ENCODE measurements at regions not wholly inside any gene's neighbourhood (a gene's known extent, or its start where the extent isn't known, plus 50 kb on each side); places are given as distances from the start of the nearest gene placed in this dataset.

GRCh38 chr3:110390372-110390771 is 681.2 kb upstream of the NECTIN3 start:
- Histone ChIP-seq H3K9me3 (replicated peaks; ENCODE audit: control insufficient read depth, low read depth, low read length) (no peaks in the 10 kb centered on the region), H3K4me3 (ENCODE audit: low read length) (no peak overlapping the region), H3K27ac (ENCODE audit: low read length) (no peak overlapping the region), H3K4me1 (ENCODE audit: control insufficient read depth, insufficient read depth, low read length) (no peaks in the 10 kb centered on the region), H3K27me3 (ENCODE audit: control insufficient read depth, insufficient read depth, low read length) (no peaks in the 10 kb centered on the region), H3K36me3 (ENCODE audit: control insufficient read depth, insufficient read depth, low read length) (no peaks in the 10 kb centered on the region)
- no peak for DNase-seq

GRCh38 chr3:110391042-110391441 is 680.6 kb upstream of the NECTIN3 start:
- Histone ChIP-seq H3K4me3 (ENCODE audit: low read length) (no peak overlapping the region), H3K27me3 (ENCODE audit: control insufficient read depth, insufficient read depth, low read length) (no peaks in the 10 kb centered on the region), H3K36me3 (ENCODE audit: control insufficient read depth, insufficient read depth, low read length) (no peaks in the 10 kb centered on the region), H3K9me3 (replicated peaks; ENCODE audit: control insufficient read depth, low read depth, low read length) (no peaks in the 10 kb centered on the region), H3K27ac (ENCODE audit: low read length) (no peak overlapping the region), H3K4me1 (ENCODE audit: control insufficient read depth, insufficient read depth, low read length) (no peaks in the 10 kb centered on the region)
- no peak for DNase-seq
- WGBS (ENCODE audit: insufficient coverage) = 50% methylated on average over 2 of the region's 3 CpGs

GRCh38 chr3:110391640-110392395 is 679.8 kb upstream of the NECTIN3 start:
- Histone ChIP-seq H3K27me3 (ENCODE audit: control insufficient read depth, insufficient read depth, low read length) (no peaks in the 10 kb centered on the region), H3K27ac (ENCODE audit: low read length) (no peak overlapping the region), H3K4me3 (ENCODE audit: low read length) (no peak overlapping the region), H3K4me1 (ENCODE audit: control insufficient read depth, insufficient read depth, low read length) (no peaks in the 10 kb centered on the region), H3K9me3 (replicated peaks; ENCODE audit: control insufficient read depth, low read depth, low read length) (no peaks in the 10 kb centered on the region), H3K36me3 (ENCODE audit: control insufficient read depth, insufficient read depth, low read length) (no peaks in the 10 kb centered on the region)
- 61% methylated on average over 2 of the region's 7 CpGs for WGBS (ENCODE audit: insufficient coverage)
- no peak for DNase-seq

GRCh38 chr3:110393941-110394340 is 677.7 kb upstream of the NECTIN3 start:
- WGBS (ENCODE audit: insufficient coverage) = no CpG with 5 or more reads among the region's 2 CpGs
- Histone ChIP-seq H3K27me3 (ENCODE audit: control insufficient read depth, insufficient read depth, low read length) (no peaks in the 10 kb centered on the region), H3K9me3 (replicated peaks; ENCODE audit: control insufficient read depth, low read depth, low read length) (no peaks in the 10 kb centered on the region), H3K27ac (ENCODE audit: low read length) (no peak overlapping the region), H3K36me3 (ENCODE audit: control insufficient read depth, insufficient read depth, low read length) (no peaks in the 10 kb centered on the region), H3K4me1 (ENCODE audit: control insufficient read depth, insufficient read depth, low read length) (no peaks in the 10 kb centered on the region), H3K4me3 (ENCODE audit: low read length) (no peak overlapping the region)
- peak; percentile 71 for DNase-seq

- Histone ChIP-seq H3K4me1 (ENCODE audit: control insufficient read depth, insufficient read depth, low read length) (no peaks in the 10 kb centered on the region), H3K27ac (ENCODE audit: low read length) (no peak overlapping the region), H3K9me3 (replicated peaks; ENCODE audit: control insufficient read depth, low read depth, low read length) (no peaks in the 10 kb centered on the region), H3K27me3 (ENCODE audit: control insufficient read depth, insufficient read depth, low read length) (no peaks in the 10 kb centered on the region), H3K4me3 (ENCODE audit: low read length) (no peak overlapping the region), H3K36me3 (ENCODE audit: control insufficient read depth, insufficient read depth, low read length) (no peaks in the 10 kb centered on the region)
- DNase-seq = peak; percentile 10
- WGBS (ENCODE audit: insufficient coverage) = no CpG with 5 or more reads among the region's 1 CpG
Measured at GRCh38 chr3:110397115-110397514, 674.5 kb upstream of the NECTIN3 start.

- Histone ChIP-seq H3K4me1 (ENCODE audit: control insufficient read depth, insufficient read depth, low read length) (no peaks in the 10 kb centered on the region), H3K27ac (ENCODE audit: low read length) (no peak overlapping the region), H3K36me3 (ENCODE audit: control insufficient read depth, insufficient read depth, low read length) (no peaks in the 10 kb centered on the region), H3K27me3 (ENCODE audit: control insufficient read depth, insufficient read depth, low read length) (no peaks in the 10 kb centered on the region), H3K4me3 (ENCODE audit: low read length) (no peak overlapping the region), H3K9me3 (replicated peaks; ENCODE audit: control insufficient read depth, low read depth, low read length) (no peaks in the 10 kb centered on the region)
- DNase-seq = no peak
- no CpG with 5 or more reads among the region's 2 CpGs for WGBS (ENCODE audit: insufficient coverage)
Measured at GRCh38 chr3:110400315-110400714, 671.3 kb upstream of the NECTIN3 start.

- Histone ChIP-seq H3K36me3 (ENCODE audit: control insufficient read depth, insufficient read depth, low read length) (no peaks in the 10 kb centered on the region), H3K4me1 (ENCODE audit: control insufficient read depth, insufficient read depth, low read length) (no peaks in the 10 kb centered on the region), H3K27me3 (ENCODE audit: control insufficient read depth, insufficient read depth, low read length) (no peaks in the 10 kb centered on the region), H3K27ac (ENCODE audit: low read length) (no peak overlapping the region), H3K4me3 (ENCODE audit: low read length) (no peak overlapping the region), H3K9me3 (replicated peaks; ENCODE audit: control insufficient read depth, low read depth, low read length) (no peaks in the 10 kb centered on the region)
- peak; percentile 57 for DNase-seq
- WGBS (ENCODE audit: insufficient coverage) = no CpG with 5 or more reads among the region's 1 CpG
Measured at GRCh38 chr3:110405830-110406585, 665.6 kb upstream of the NECTIN3 start.

- 100% methylated on average over 1 of the region's 3 CpGs for WGBS (ENCODE audit: insufficient coverage)
- no peak for DNase-seq
- no peaks in the 10 kb centered on the region for H3K9me3 ChIP-seq (replicated peaks; ENCODE audit: control insufficient read depth, low read depth, low read length)
- no peaks in the 10 kb centered on the region for H3K27me3 ChIP-seq (ENCODE audit: control insufficient read depth, insufficient read depth, low read length)
- H3K36me3 ChIP-seq (ENCODE audit: control insufficient read depth, insufficient read depth, low read length) = no peaks in the 10 kb centered on the region
- H3K4me3 ChIP-seq (ENCODE audit: low read length) = no peak overlapping the region
- H3K27ac ChIP-seq (ENCODE audit: low read length) = no peak overlapping the region
- H3K4me1 ChIP-seq (ENCODE audit: control insufficient read depth, insufficient read depth, low read length) = peaks cover 4% of the 10 kb centered on the region
Measured at GRCh38 chr3:110413266-110413665, 658.4 kb upstream of the NECTIN3 start.

- peaks cover 4% of the 10 kb centered on the region for H3K4me1 ChIP-seq (ENCODE audit: control insufficient read depth, insufficient read depth, low read length)
- no peaks in the 10 kb centered on the region for H3K9me3 ChIP-seq (replicated peaks; ENCODE audit: control insufficient read depth, low read depth, low read length)
- peak overlapping the region; percentile 8 for H3K27ac ChIP-seq (ENCODE audit: low read length)
- DNase-seq = peak; percentile 74
- H3K36me3 ChIP-seq (ENCODE audit: control insufficient read depth, insufficient read depth, low read length) = no peaks in the 10 kb centered on the region
- H3K27me3 ChIP-seq (ENCODE audit: control insufficient read depth, insufficient read depth, low read length) = no peaks in the 10 kb centered on the region
- no CpG with 5 or more reads among the region's 4 CpGs for WGBS (ENCODE audit: insufficient coverage)
- no peak overlapping the region for H3K4me3 ChIP-seq (ENCODE audit: low read length)
Measured at GRCh38 chr3:110413807-110414748, 657.5 kb upstream of the NECTIN3 start.

- no peak overlapping the region for H3K27ac ChIP-seq (ENCODE audit: low read length)
- no peaks in the 10 kb centered on the region for H3K36me3 ChIP-seq (ENCODE audit: control insufficient read depth, insufficient read depth, low read length)
- WGBS (ENCODE audit: insufficient coverage) = no CpG with 5 or more reads among the region's 3 CpGs
- H3K27me3 ChIP-seq (ENCODE audit: control insufficient read depth, insufficient read depth, low read length) = no peaks in the 10 kb centered on the region
- H3K4me3 ChIP-seq (ENCODE audit: low read length) = no peak overlapping the region
- no peak for DNase-seq
- no peaks in the 10 kb centered on the region for H3K9me3 ChIP-seq (replicated peaks; ENCODE audit: control insufficient read depth, low read depth, low read length)
- H3K4me1 ChIP-seq (ENCODE audit: control insufficient read depth, insufficient read depth, low read length) = peaks cover 4% of the 10 kb centered on the region
Measured at GRCh38 chr3:110414855-110415254, 656.8 kb upstream of the NECTIN3 start.

Data from muscle of leg (tissue), 3 donors.